Neutrophil (primary cell): ENCODE measurements at regions not wholly inside any gene's neighbourhood (a gene's known extent, or its start where the extent isn't known, plus 50 kb on each side); places are given as distances from the start of the nearest gene placed in this dataset.

Source experiments
- H3K27ac ChIP-seq: fragments of 200-600 bp; sonication (generic); 2 replicates; pipeline ENCODE4 v1.5.1; 2016; ENCODE audit warnings: mild to moderate bottlenecking, moderate library complexity
- H3K27me3 ChIP-seq: fragments of 200-600 bp; sonication (generic); 2 replicates; pipeline ENCODE4 v1.6.0; 2016; ENCODE audit warnings: mild to moderate bottlenecking
- H3K36me3 ChIP-seq: fragments of 200-600 bp; sonication (generic); 2 replicates; pipeline ENCODE4 v1.5.1; 2017
- H3K4me1 ChIP-seq, 2 experiments: fragments of 200-600 bp in 1 of 2; sonication (generic) in 1 of 2; 1 replicate in 1 of 2; 2 replicates in 1 of 2; pipeline versions ENCODE4 v1.5.1 to v1.6.1; 2013 to 2016; ENCODE audit warnings: low read depth in 1 of 2, low read length in 1 of 2, mild to moderate bottlenecking in 1 of 2, moderate library complexity in 1 of 2; ENCODE audit not compliant: control insufficient read depth in 1 of 2, insufficient read depth in 1 of 2
- H3K4me3 ChIP-seq, 2 experiments: fragments of 200-600 bp in 1 of 2; sonication (generic) in 1 of 2; 1 replicate in 1 of 2; 2 replicates in 1 of 2; pipeline ENCODE4 v1.5.1; 2013 to 2016; ENCODE audit warnings: low read depth in 1 of 2, low read length in 1 of 2, mild to moderate bottlenecking in 1 of 2, moderate library complexity in 1 of 2
- H3K9me3 ChIP-seq: fragments of 200-600 bp; sonication (generic); 2 replicates; pipeline ENCODE4 v1.5.1; 2016
- CTCF ChIP-seq: fragments of 200-600 bp; sonication (generic); IDR thresholded peaks from 2 replicates; pipeline ENCODE4 v1.5.1; 2016; ENCODE audit warnings: antibody characterized with exemption

- Histone ChIP-seq H3K4me3 (no peak overlapping the region), H3K4me1 (peaks cover 23 to 25% of the 10 kb centered on the region in 2 experiments), H3K27me3 (no peaks in the 10 kb centered on the region), H3K9me3 (no peaks in the 10 kb centered on the region), H3K36me3 (no peaks in the 10 kb centered on the region), H3K27ac (no peak overlapping the region)
- no peak for TF ChIP-seq CTCF
Observed at GRCh38 chr5:40400245-40400644, 279.5 kb upstream of the PTGER4 start.

GRCh38 chr5:40399349-40399748 is 280.4 kb upstream of the PTGER4 start:
- no peaks in the 10 kb centered on the region for H3K36me3 ChIP-seq
- no peaks in the 10 kb centered on the region for H3K27me3 ChIP-seq
- no peaks in the 10 kb centered on the region for H3K9me3 ChIP-seq
- no peak for TF ChIP-seq CTCF
- H3K4me3 ChIP-seq: no peak overlapping the region
- H3K27ac ChIP-seq: no peak overlapping the region
- peaks cover 14 to 16% of the 10 kb centered on the region in 2 experiments for H3K4me1 ChIP-seq

- H3K27me3 ChIP-seq: no peaks in the 10 kb centered on the region
- H3K4me3 ChIP-seq: no peak overlapping the region
- peaks cover 7 to 11% of the 10 kb centered on the region in 2 experiments for H3K4me1 ChIP-seq
- no peaks in the 10 kb centered on the region for H3K9me3 ChIP-seq
- no peak overlapping the region for H3K27ac ChIP-seq
- no peak for TF ChIP-seq CTCF
- H3K36me3 ChIP-seq: no peaks in the 10 kb centered on the region
Observed at GRCh38 chr5:40397976-40398375, 281.7 kb upstream of the PTGER4 start.

GRCh38 chr5:40397091-40397490 is 282.6 kb upstream of the PTGER4 start:
- peaks cover 4 to 10% of the 10 kb centered on the region in 2 experiments for H3K4me1 ChIP-seq
- H3K9me3 ChIP-seq: no peaks in the 10 kb centered on the region
- no peak overlapping the region for H3K4me3 ChIP-seq
- no peaks in the 10 kb centered on the region for H3K36me3 ChIP-seq
- no peak overlapping the region for H3K27ac ChIP-seq
- no peak for TF ChIP-seq CTCF
- H3K27me3 ChIP-seq: no peaks in the 10 kb centered on the region

GRCh38 chr5:40396317-40396716 is 283.4 kb upstream of the PTGER4 start:
- peaks cover 0 to 5% of the 10 kb centered on the region in 2 experiments for H3K4me1 ChIP-seq
- H3K27ac ChIP-seq: no peak overlapping the region
- H3K9me3 ChIP-seq: no peaks in the 10 kb centered on the region
- TF ChIP-seq CTCF: no peak
- H3K36me3 ChIP-seq: no peaks in the 10 kb centered on the region
- no peaks in the 10 kb centered on the region for H3K27me3 ChIP-seq
- no peak overlapping the region for H3K4me3 ChIP-seq

GRCh38 chr5:40395251-40395650 is 284.5 kb upstream of the PTGER4 start:
- Histone ChIP-seq H3K4me3 (no peak overlapping the region), H3K27me3 (no peaks in the 10 kb centered on the region), H3K4me1 (peaks cover 0 to 5% of the 10 kb centered on the region in 2 experiments), H3K9me3 (no peaks in the 10 kb centered on the region), H3K27ac (no peak overlapping the region), H3K36me3 (no peaks in the 10 kb centered on the region)
- TF ChIP-seq CTCF: no peak
